Lower leg skin (tissue), 4 donors: ENCODE measurements at regions not wholly inside any gene's neighbourhood (a gene's known extent, or its start where the extent isn't known, plus 50 kb on each side); places are given as distances from the start of the nearest gene placed in this dataset.

Source experiments
- DNase-seq, 2 donors: peaks; one replicate each; pipeline ENCODE4 v3.0.0-alpha.2; 2019; ENCODE audit warnings: low spot score in 2 of 2
- H3K4me3 ChIP-seq: fragments of 200-600 bp; sonication (generic); 2 replicates; pipeline ENCODE4 v1.5.1; 2017; ENCODE audit warnings: mild to moderate bottlenecking, low read depth; ENCODE audit not compliant: poor library complexity, severe bottlenecking
- CTCF ChIP-seq, 3 donors: fragments of 450-650 bp; IDR thresholded peaks; one replicate each; pipeline ENCODE4 v1.5.1; 2016; ENCODE audit warnings: antibody characterized with exemption in 3 of 3, mild to moderate bottlenecking in 3 of 3, moderate library complexity in 2 of 3
- POLR2A ChIP-seq, 2 donors: fragments of 450-650 bp; IDR thresholded peaks; one replicate each; pipeline ENCODE4 v1.6.1; 2016 to 2017; ENCODE audit warnings: antibody characterized with exemption in 2 of 2, mild to moderate bottlenecking in 1 of 2, moderate library complexity in 1 of 2
- WGBS, 2 donors: methylation state at CpG; one replicate each; pipeline ENCODE4 v1.1.5; 2018; 5-methylcytosine and 5-hydroxymethylcytosine counted together
- intact Hi-C: fragments of 100-400 bp; cut with DNase I; formaldehyde crosslinking; loops from one replicate; pipeline ENCODE4 v1.15.0; 2023; ENCODE audit warnings: low total_unique reads

- TF ChIP-seq POLR2A (IDR thresholded peaks at IDR 0.05) (no peak), CTCF (IDR thresholded peaks at IDR 0.05) (no peak)
- 62 to 72% methylated on average over 4 of the region's 4 CpGs for WGBS, 2 donors
- intact Hi-C loops = no loop called here
- H3K4me3 ChIP-seq = no peak overlapping the region
- DNase-seq = no peak
These were observed 868.0 kb downstream of the EPHA4 start for GRCh38 chr2:220704081-220704480.

GRCh38 chr2:220704810-220705209, 867.3 kb downstream of the EPHA4 start:
- intact Hi-C loops = no loop called here
- DNase-seq = no peak
- 75 to 98% methylated on average over 5 of the region's 5 CpGs for WGBS, 2 donors
- H3K4me3 ChIP-seq = no peak overlapping the region
- TF ChIP-seq CTCF (IDR thresholded peaks at IDR 0.05) (no peak), POLR2A (IDR thresholded peaks at IDR 0.05) (no peak)

GRCh38 chr2:220705678-220706077, 866.4 kb downstream of the EPHA4 start:
- TF ChIP-seq POLR2A (IDR thresholded peaks at IDR 0.05) (no peak), CTCF (IDR thresholded peaks at IDR 0.05) (no peak)
- intact Hi-C loops = no loop called here
- DNase-seq = no peak
- H3K4me3 ChIP-seq = no peak overlapping the region
- 85 to 88% methylated on average over 4 of the region's 4 CpGs for WGBS, 2 donors

- H3K4me3 ChIP-seq = no peak overlapping the region
- DNase-seq = no peak
- WGBS, 2 donors = 87 to 89% methylated on average over 3 of the region's 3 CpGs
- intact Hi-C loops = no loop called here
- TF ChIP-seq CTCF (IDR thresholded peaks at IDR 0.05) = no peak
- no peak for TF ChIP-seq POLR2A (IDR thresholded peaks at IDR 0.05)
These were observed 864.8 kb downstream of the EPHA4 start for GRCh38 chr2:220707261-220707660.

- no peak overlapping the region for H3K4me3 ChIP-seq
- intact Hi-C loops = no loop called here
- WGBS, 2 donors = 66 to 67% methylated on average over 3 of the region's 3 CpGs
- DNase-seq = no peak
- no peak for TF ChIP-seq CTCF (IDR thresholded peaks at IDR 0.05)
- no peak for TF ChIP-seq POLR2A (IDR thresholded peaks at IDR 0.05)
These were observed 863.7 kb downstream of the EPHA4 start for GRCh38 chr2:220708366-220708765.

GRCh38 chr2:220717283-220717682, 854.8 kb downstream of the EPHA4 start:
- TF ChIP-seq POLR2A (IDR thresholded peaks at IDR 0.05) = no peak
- TF ChIP-seq CTCF (IDR thresholded peaks at IDR 0.05) = no peak
- DNase-seq = no peak
- no peak overlapping the region for H3K4me3 ChIP-seq
- 88 to 91% methylated on average over 3 of the region's 3 CpGs for WGBS, 2 donors
- intact Hi-C loops = no loop called here
